H9 (cell line): ENCODE measurements at regions not wholly inside any gene's neighbourhood (a gene's known extent, or its start where the extent isn't known, plus 50 kb on each side); places are given as distances from the start of the nearest gene placed in this dataset.

Experiments
- DNase-seq: peaks from one replicate; pipeline ENCODE4 v3.0.0-alpha.2; 2017
- H2AFZ ChIP-seq: one replicate; pipeline ENCODE4 v1.6.1; 2013; ENCODE audit warnings: mild to moderate bottlenecking, low read length, control low read depth, moderate library complexity
- H2AK5ac ChIP-seq: 2 replicates; pipeline ENCODE4 v1.6.1; 2013; ENCODE audit warnings: low read length, control low read depth, mixed read lengths; ENCODE audit not compliant: insufficient read length
- H2BK120ac ChIP-seq: one replicate; pipeline ENCODE4 v1.6.1; 2013; ENCODE audit warnings: low read depth, mild to moderate bottlenecking, low read length, control low read depth, inconsistent platforms; ENCODE audit not compliant: poor library complexity, severe bottlenecking
- H2BK12ac ChIP-seq: 2 replicates; pipeline ENCODE4 v1.6.1; 2013; ENCODE audit warnings: low read length, control low read depth, mixed read lengths, low read depth; ENCODE audit not compliant: insufficient read length
- H2BK15ac ChIP-seq: 2 replicates; pipeline ENCODE4 v1.6.1; 2013; ENCODE audit warnings: low read depth, low read length, control low read depth
- H2BK20ac ChIP-seq: one replicate; pipeline ENCODE4 v1.6.1; 2013; ENCODE audit warnings: low read depth, mild to moderate bottlenecking, low read length, control low read depth, inconsistent platforms; ENCODE audit not compliant: poor library complexity, severe bottlenecking
- H2BK5ac ChIP-seq: 2 replicates; pipeline ENCODE4 v1.6.1; 2013; ENCODE audit warnings: low read length, control low read depth, mixed read lengths; ENCODE audit not compliant: insufficient read length
- H3K14ac ChIP-seq: 2 replicates; pipeline ENCODE4 v1.6.1; 2013; ENCODE audit warnings: low read length, control low read depth; ENCODE audit not compliant: insufficient read depth
- H3K18ac ChIP-seq: 2 replicates; pipeline ENCODE4 v1.6.1; 2013; ENCODE audit warnings: low read depth, mild to moderate bottlenecking, mixed read lengths, low read length, control low read depth; ENCODE audit not compliant: insufficient read length
- H3K23ac ChIP-seq: 2 replicates; pipeline ENCODE4 v1.6.1; 2013; ENCODE audit warnings: low read length, control low read depth, mixed read lengths, low read depth; ENCODE audit not compliant: insufficient read length
- H3K23me2 ChIP-seq: 2 replicates; pipeline ENCODE4 v1.6.1; 2013; ENCODE audit warnings: low read depth, mild to moderate bottlenecking, mixed read lengths, low read length, control low read depth; ENCODE audit not compliant: insufficient read length, poor library complexity, severe bottlenecking
- H3K27ac ChIP-seq: 2 replicates; pipeline ENCODE4 v1.5.1; 2013; ENCODE audit warnings: low read length, control low read depth, mixed read lengths, low read depth; ENCODE audit not compliant: insufficient read length
- H3K27me3 ChIP-seq: 2 replicates; pipeline ENCODE4 v1.6.1; 2013; ENCODE audit warnings: low read length, control low read depth, inconsistent platforms; ENCODE audit not compliant: insufficient read depth
- H3K4ac ChIP-seq: 2 replicates; pipeline ENCODE4 v1.6.1; 2013; ENCODE audit warnings: low read depth, mild to moderate bottlenecking, control low read depth, inconsistent platforms, low read length, moderate library complexity
- H3K4me1 ChIP-seq: 2 replicates; pipeline ENCODE4 v1.6.1; 2013; ENCODE audit warnings: low read length, control low read depth, inconsistent platforms; ENCODE audit not compliant: insufficient read depth
- H3K4me2 ChIP-seq: 2 replicates; pipeline ENCODE4 v1.6.1; 2013; ENCODE audit warnings: low read length, control low read depth, mixed read lengths; ENCODE audit not compliant: insufficient read length, insufficient read depth
- H3K56ac ChIP-seq: 2 replicates; pipeline ENCODE4 v1.6.1; 2013; ENCODE audit warnings: low read depth, mild to moderate bottlenecking, mixed read lengths, low read length, control low read depth; ENCODE audit not compliant: insufficient read length
- H3K79me1 ChIP-seq: 2 replicates; pipeline ENCODE4 v1.6.1; 2013; ENCODE audit warnings: low read depth, mild to moderate bottlenecking, moderate library complexity, low read length, control low read depth, inconsistent platforms; ENCODE audit not compliant: insufficient read depth, poor library complexity, severe bottlenecking
- H3K79me2 ChIP-seq: 2 replicates; pipeline ENCODE4 v1.6.1; 2013; ENCODE audit warnings: low read length, control low read depth, inconsistent platforms; ENCODE audit not compliant: insufficient read depth
- H3K9ac ChIP-seq: 2 replicates; pipeline ENCODE4 v1.6.1; 2013; ENCODE audit warnings: low read length, control low read depth, mixed read lengths; ENCODE audit not compliant: insufficient read length; ENCODE audit errors: extremely low read depth
- H3K9me3 ChIP-seq: one replicate; pipeline ENCODE4 v1.6.1; 2013; ENCODE audit warnings: low read depth, low read length, inconsistent platforms; ENCODE audit not compliant: control insufficient read depth
- H3T11ph ChIP-seq: one replicate; pipeline ENCODE4 v1.6.1; 2013; ENCODE audit warnings: mild to moderate bottlenecking, low read length, control low read depth, inconsistent platforms
- H4K20me1 ChIP-seq: one replicate; pipeline ENCODE4 v1.6.1; 2013; ENCODE audit not compliant: control insufficient read depth, insufficient read length, insufficient read depth
- H4K5ac ChIP-seq: 2 replicates; pipeline ENCODE4 v1.6.1; 2013; ENCODE audit warnings: low read depth, mild to moderate bottlenecking, mixed read lengths, low read length, control low read depth; ENCODE audit not compliant: insufficient read length
- H4K8ac ChIP-seq: replicated peaks from 2 replicates; pipeline ENCODE4 v1.6.1; 2013; ENCODE audit warnings: low read length, control low read depth, mixed read lengths, low read depth; ENCODE audit not compliant: insufficient read length
- H4K91ac ChIP-seq: 2 replicates; pipeline ENCODE4 v1.6.1; 2013; ENCODE audit warnings: low read depth, mild to moderate bottlenecking, moderate library complexity, mixed read lengths, low read length, control low read depth; ENCODE audit not compliant: insufficient read length
- H3K27ac Mint-ChIP-seq, 3 experiments: 2 replicates in 2 of 3; 3 replicates in 1 of 3; pipeline ENCODE4 v1.8.0; 2020 to 2021; ENCODE audit warnings: mixed read lengths in 3 of 3, mild to moderate bottlenecking in 1 of 3, moderate library complexity in 1 of 3
- H3K27me3 Mint-ChIP-seq: 2 replicates; pipeline ENCODE4 v1.8.0; 2021; ENCODE audit warnings: low read depth, mild to moderate bottlenecking, moderate library complexity, mixed read lengths
- H3K36me3 Mint-ChIP-seq, 3 experiments: 2 replicates in 2 of 3; 3 replicates in 1 of 3; pipeline ENCODE4 v1.8.0; 2020 to 2021; ENCODE audit warnings: low read depth in 3 of 3, mixed read lengths in 3 of 3; ENCODE audit not compliant: insufficient read depth in 1 of 3
- H3K4me1 Mint-ChIP-seq, 2 experiments: 2 replicates each; pipeline ENCODE4 v1.8.0; 2020; ENCODE audit warnings: mixed read lengths in 2 of 2
- H3K4me3 Mint-ChIP-seq, 2 experiments: 2 replicates in 1 of 2; 3 replicates in 1 of 2; pipeline ENCODE4 v1.8.0; 2020 to 2021; ENCODE audit warnings: mild to moderate bottlenecking in 2 of 2, mixed read lengths in 2 of 2, moderate library complexity in 1 of 2
- H3K9me3 Mint-ChIP-seq, 2 experiments: 2 replicates in 1 of 2; 3 replicates in 1 of 2; pipeline ENCODE4 v1.8.0; 2020; ENCODE audit warnings: mild to moderate bottlenecking in 2 of 2, mixed read lengths in 2 of 2, moderate library complexity in 1 of 2
- CTCF ChIP-seq: fragments of 200-600 bp; sonication (generic); conservative IDR thresholded peaks from 3 replicates; pipeline ENCODE4 v1.8.0; 2021; ENCODE audit warnings: antibody characterized with exemption, mild to moderate bottlenecking
- WGBS: extraction: QIAGEN DNeasy Blood & Tissue Kit; methylation state at CpG from one replicate; pipeline ENCODE4 v1.1.7; 2013; ENCODE audit warnings: missing lambda C conversion rate, low lambda C conversion rate, mixed read lengths; ENCODE audit not compliant: insufficient read length; ENCODE audit errors: extremely low coverage; 5-methylcytosine and 5-hydroxymethylcytosine counted together

GRCh38 chr17:56733833-56734232 is 99.9 kb downstream of the C17orf67 start:
- Histone ChIP-seq H2BK5ac (no peak overlapping the region), H2BK15ac (no peak overlapping the region), H2AFZ (no peak overlapping the region), H4K5ac (no peak overlapping the region), H4K20me1 (no peaks in the 10 kb centered on the region), H3K23me2 (no peaks in the 10 kb centered on the region), H3K27ac (no peak overlapping the region), H2BK120ac (no peak overlapping the region), H2BK20ac (no peak overlapping the region), H3T11ph (no peak overlapping the region), H3K56ac (no peak overlapping the region), H3K4ac (no peak overlapping the region), H3K23ac (no peak overlapping the region), H3K4me2 (no peak overlapping the region), H3K4me1 (no peaks in the 10 kb centered on the region), H3K14ac (no peak overlapping the region), H3K79me1 (no peaks in the 10 kb centered on the region), H2BK12ac (no peak overlapping the region), H4K91ac (no peak overlapping the region), H2AK5ac (no peak overlapping the region), H3K9me3 (no peaks in the 10 kb centered on the region), H3K18ac (no peak overlapping the region), H4K8ac (no peak overlapping the region), H3K27me3 (no peaks in the 10 kb centered on the region), H3K79me2 (no peaks in the 10 kb centered on the region), H3K9ac (no peak overlapping the region)
- no peak overlapping the region for H3K4me3 Mint-ChIP-seq
- no peaks in the 10 kb centered on the region for H3K36me3 Mint-ChIP-seq
- TF ChIP-seq CTCF = no peak
- H3K9me3 Mint-ChIP-seq = peaks cover 0 to 3% of the 10 kb centered on the region in 2 experiments; a peak in 2 of 5 replicates
- WGBS = no CpG with 5 or more reads among the region's 5 CpGs
- peaks cover 1% of the 10 kb centered on the region for H3K27me3 Mint-ChIP-seq
- no peak overlapping the region; a peak in 1 of 7 replicates for H3K27ac Mint-ChIP-seq
- H3K4me1 Mint-ChIP-seq = no peaks in the 10 kb centered on the region
- DNase-seq = no peak
